ENCODE measurements at regions not wholly inside any gene's neighbourhood (a gene's known extent, or its start where the extent isn't known, plus 50 kb on each side); places are given as distances from the start of the nearest gene placed in this dataset.
"Not testable (repeated sequence)": the region's sequence is repeated elsewhere in the genome, so short reads cannot be mapped to it uniquely, and the experiment has no call there.

- no peak for DNase-seq (ENCODE audit: extremely low spot score, unreplicated experiment)
- Mint-ChIP-seq H3K9me3 (ENCODE audit: unreplicated experiment) (peaks cover 10% of the 10 kb centered on the region), H3K4me1 (ENCODE audit: unreplicated experiment) (no peaks in the 10 kb centered on the region), H3K36me3 (ENCODE audit: unreplicated experiment) (no peaks in the 10 kb centered on the region), H3K27ac (ENCODE audit: unreplicated experiment) (no peak overlapping the region), H3K27me3 (ENCODE audit: unreplicated experiment) (no peaks in the 10 kb centered on the region), H3K4me3 (ENCODE audit: unreplicated experiment) (no peak overlapping the region)
- TF ChIP-seq CTCF (IDR thresholded peaks at IDR 0.05): no peak
These were observed 637.9 kb downstream of the NXPH1 start for GRCh38 chr7:9071160-9071762.

GRCh38 chr7:9075774-9076173, 642.4 kb downstream of the NXPH1 start:
- DNase-seq (ENCODE audit: extremely low spot score, unreplicated experiment); H3K27ac Mint-ChIP-seq (ENCODE audit: unreplicated experiment); H3K4me3 Mint-ChIP-seq (ENCODE audit: unreplicated experiment); H3K36me3 Mint-ChIP-seq (ENCODE audit: unreplicated experiment); H3K27me3 Mint-ChIP-seq (ENCODE audit: unreplicated experiment); H3K9me3 Mint-ChIP-seq (ENCODE audit: unreplicated experiment); H3K4me1 Mint-ChIP-seq (ENCODE audit: unreplicated experiment): not testable (repeated sequence)

GRCh38 chr7:9082203-9082602, 648.8 kb downstream of the NXPH1 start:
- TF ChIP-seq CTCF (IDR thresholded peaks at IDR 0.05): no peak
- peaks cover 4% of the 10 kb centered on the region for H3K9me3 Mint-ChIP-seq (ENCODE audit: unreplicated experiment)

GRCh38 chr7:9083837-9084236, 650.4 kb downstream of the NXPH1 start:
- Mint-ChIP-seq H3K27ac (ENCODE audit: unreplicated experiment) (no peak overlapping the region), H3K4me1 (ENCODE audit: unreplicated experiment) (no peaks in the 10 kb centered on the region), H3K4me3 (ENCODE audit: unreplicated experiment) (no peak overlapping the region), H3K9me3 (ENCODE audit: unreplicated experiment) (peaks cover 4% of the 10 kb centered on the region), H3K36me3 (ENCODE audit: unreplicated experiment) (no peaks in the 10 kb centered on the region), H3K27me3 (ENCODE audit: unreplicated experiment) (no peaks in the 10 kb centered on the region)
- no peak for TF ChIP-seq CTCF (IDR thresholded peaks at IDR 0.05)
- no peak for DNase-seq (ENCODE audit: extremely low spot score, unreplicated experiment)

More at GRCh38 chr7:9082203-9082602, 648.8 kb downstream of the NXPH1 start:
- Mint-ChIP-seq H3K4me1 (ENCODE audit: unreplicated experiment) (no peaks in the 10 kb centered on the region), H3K27ac (ENCODE audit: unreplicated experiment) (no peak overlapping the region), H3K4me3 (ENCODE audit: unreplicated experiment) (no peak overlapping the region), H3K36me3 (ENCODE audit: unreplicated experiment) (no peaks in the 10 kb centered on the region), H3K27me3 (ENCODE audit: unreplicated experiment) (no peaks in the 10 kb centered on the region)
- DNase-seq (ENCODE audit: extremely low spot score, unreplicated experiment): no peak

- TF ChIP-seq CTCF (IDR thresholded peaks at IDR 0.05): no peak
These were observed 657.9 kb downstream of the NXPH1 start for GRCh38 chr7:9091282-9091681.

More at GRCh38 chr7:9091282-9091681, 657.9 kb downstream of the NXPH1 start:
- no peak for DNase-seq (ENCODE audit: extremely low spot score, unreplicated experiment)
- H3K4me3 Mint-ChIP-seq (ENCODE audit: unreplicated experiment): no peak overlapping the region
- no peak overlapping the region for H3K27ac Mint-ChIP-seq (ENCODE audit: unreplicated experiment)
- no peaks in the 10 kb centered on the region for H3K4me1 Mint-ChIP-seq (ENCODE audit: unreplicated experiment)
- no peaks in the 10 kb centered on the region for H3K36me3 Mint-ChIP-seq (ENCODE audit: unreplicated experiment)
- peaks cover 5% of the 10 kb centered on the region for H3K9me3 Mint-ChIP-seq (ENCODE audit: unreplicated experiment)
- H3K27me3 Mint-ChIP-seq (ENCODE audit: unreplicated experiment): no peaks in the 10 kb centered on the region
